Esophagus muscularis mucosa (tissue), 4 donors: ENCODE measurements at regions not wholly inside any gene's neighbourhood (a gene's known extent, or its start where the extent isn't known, plus 50 kb on each side); places are given as distances from the start of the nearest gene placed in this dataset.
"Not testable (repeated sequence)": the region's sequence is repeated elsewhere in the genome, so short reads cannot be mapped to it uniquely, and the experiment has no call there.

Experiments
- DNase-seq: peaks from one replicate; pipeline ENCODE4 v3.0.0-alpha.2; 2017; ENCODE audit errors: extremely low spot score
- H3K27ac ChIP-seq, 4 donors: fragments of 200-600 bp; sonication (generic); replicated peaks in 1 of 4; 1 replicate in 3 of 4; 2 replicates in 1 of 4; pipeline ENCODE4 v1.5.1; 2016 to 2019; ENCODE audit warnings: mild to moderate bottlenecking in 1 of 4
- H3K27me3 ChIP-seq, 4 donors: fragments of 200-600 bp; sonication (generic); one replicate each; pipeline versions ENCODE4 v1.5.1 to v1.6.0; 2016 to 2019
- H3K36me3 ChIP-seq, 4 donors: fragments of 200-600 bp; sonication (generic); one replicate each; pipeline ENCODE4 v1.5.1; 2016 to 2019
- H3K4me1 ChIP-seq, 4 donors: fragments of 200-600 bp; sonication (generic); one replicate each; pipeline ENCODE4 v1.5.1; 2016 to 2019
- H3K4me3 ChIP-seq, 4 donors: fragments of 200-600 bp; sonication (generic); 1 replicate in 2 of 4; 2 replicates in 2 of 4; pipeline ENCODE4 v1.5.1; 2016 to 2019; ENCODE audit warnings: mild to moderate bottlenecking in 4 of 4, moderate library complexity in 1 of 4
- H3K9me3 ChIP-seq, 4 donors: fragments of 200-600 bp; sonication (generic); 1 replicate in 3 of 4; 2 replicates in 1 of 4; pipeline ENCODE4 v1.5.1; 2016 to 2019
- CTCF ChIP-seq, 3 experiments: fragments of 200-600 bp in 2 of 3; fragments of 450-650 bp in 1 of 3; sonication (generic) in 2 of 3; IDR thresholded peaks; one replicate each; pipeline ENCODE4 v1.5.1; 2017 to 2019; ENCODE audit warnings: antibody characterized with exemption in 3 of 3, mild to moderate bottlenecking in 2 of 3, moderate library complexity in 1 of 3
- EP300 ChIP-seq: sonication (generic); formaldehyde crosslinking; IDR thresholded peaks from one replicate; pipeline ENCODE4 v1.6.1; 2017; ENCODE audit warnings: antibody characterized with exemption
- POLR2A ChIP-seq: fragments of 450-650 bp; IDR thresholded peaks from one replicate; pipeline ENCODE4 v1.6.1; 2017; ENCODE audit warnings: antibody characterized with exemption, moderate library complexity, mild to moderate bottlenecking, low read depth
- POLR2AphosphoS5 ChIP-seq, 2 donors: sonication (generic); formaldehyde crosslinking; IDR thresholded peaks; one replicate each; pipeline ENCODE4 v1.6.1; 2017; ENCODE audit warnings: antibody characterized with exemption in 2 of 2
- WGBS: methylation state at CpG from one replicate; pipeline ENCODE4 v1.1.5; 2018; 5-methylcytosine and 5-hydroxymethylcytosine counted together
- intact Hi-C: fragments of 100-400 bp; cut with DNase I; formaldehyde crosslinking; loops from one replicate; pipeline ENCODE4 v1.15.1; 2023

- TF ChIP-seq CTCF (IDR thresholded peaks at IDR 0.05) = no peak
- TF ChIP-seq EP300 = no peak
- TF ChIP-seq POLR2AphosphoS5 (IDR thresholded peaks at IDR 0.05) = no peak
- no peak for TF ChIP-seq POLR2A
- 94% methylated on average over 6 of the region's 6 CpGs for WGBS
- Histone ChIP-seq H3K27me3 (no peaks in the 10 kb centered on the region), H3K27ac (no peak overlapping the region), H3K4me1 (no peaks in the 10 kb centered on the region), H3K36me3 (no peaks in the 10 kb centered on the region), H3K4me3 (no peak overlapping the region), H3K9me3 (no peaks in the 10 kb centered on the region)
- no peak for DNase-seq
- intact Hi-C loops = no loop called here
These were observed 123.8 kb upstream of the ZEB2 start for GRCh38 chr2:144643537-144644336.

- Histone ChIP-seq H3K27ac (no peak overlapping the region), H3K4me1 (no peaks in the 10 kb centered on the region), H3K9me3 (no peaks in the 10 kb centered on the region), H3K36me3 (no peaks in the 10 kb centered on the region), H3K27me3 (no peaks in the 10 kb centered on the region), H3K4me3 (no peak overlapping the region)
- TF ChIP-seq POLR2A = no peak
- TF ChIP-seq POLR2AphosphoS5 (IDR thresholded peaks at IDR 0.05) = no peak
- no peak for TF ChIP-seq CTCF (IDR thresholded peaks at IDR 0.05)
- TF ChIP-seq EP300 = no peak
- WGBS = 82% methylated on average over 2 of the region's 2 CpGs
- DNase-seq = no peak
- intact Hi-C loops = no loop called here
These were observed 122.9 kb upstream of the ZEB2 start for GRCh38 chr2:144642856-144643255.

- TF ChIP-seq CTCF (IDR thresholded peaks at IDR 0.05) (no peak), POLR2A (no peak), POLR2AphosphoS5 (IDR thresholded peaks at IDR 0.05) (no peak), EP300 (no peak)
- intact Hi-C loops = no loop called here
- 50% methylated on average over 2 of the region's 2 CpGs for WGBS
- Histone ChIP-seq H3K27ac (no peak overlapping the region), H3K36me3 (no peaks in the 10 kb centered on the region), H3K4me3 (no peak overlapping the region), H3K27me3 (no peaks in the 10 kb centered on the region), H3K9me3 (no peaks in the 10 kb centered on the region), H3K4me1 (no peaks in the 10 kb centered on the region)
- no peak for DNase-seq
These were observed 122.2 kb upstream of the ZEB2 start for GRCh38 chr2:144642131-144642530.

- not testable (repeated sequence) for H3K36me3 ChIP-seq, H3K27me3 ChIP-seq
These were observed 118.3 kb upstream of the ZEB2 start for GRCh38 chr2:144638250-144638649.

GRCh38 chr2:144636860-144637259, 116.9 kb upstream of the ZEB2 start:
- H3K36me3 ChIP-seq, H3K27ac ChIP-seq, H3K4me1 ChIP-seq, H3K4me3 ChIP-seq, DNase-seq, H3K9me3 ChIP-seq, intact Hi-C loops, H3K27me3 ChIP-seq: not testable (repeated sequence)
- WGBS = 89% methylated on average over 1 of the region's 1 CpG

More at GRCh38 chr2:144638250-144638649, 118.3 kb upstream of the ZEB2 start:
- H3K4me1 ChIP-seq, DNase-seq, H3K9me3 ChIP-seq, H3K4me3 ChIP-seq, H3K27ac ChIP-seq, intact Hi-C loops: not testable (repeated sequence)
- WGBS = 74% methylated on average over 4 of the region's 4 CpGs

GRCh38 chr2:144632809-144633208, 112.9 kb upstream of the ZEB2 start:
- 81% methylated on average over 2 of the region's 2 CpGs for WGBS
- H3K4me1 ChIP-seq = no peaks in the 10 kb centered on the region
- H3K4me3 ChIP-seq = no peak overlapping the region
- peaks cover 0 to 7% (median 0%) of the 10 kb centered on the region in 4 donors for H3K9me3 ChIP-seq
- DNase-seq = no peak
- TF ChIP-seq POLR2AphosphoS5 (IDR thresholded peaks at IDR 0.05) (no peak), CTCF (IDR thresholded peaks at IDR 0.05) (no peak), EP300 (no peak), POLR2A (no peak)
- H3K27ac ChIP-seq = no peak overlapping the region
- no peaks in the 10 kb centered on the region for H3K36me3 ChIP-seq
- H3K27me3 ChIP-seq = no peaks in the 10 kb centered on the region
- intact Hi-C loops = no loop called here
